HepG2 (cell line): ENCODE measurements at regions not wholly inside any gene's neighbourhood (a gene's known extent, or its start where the extent isn't known, plus 50 kb on each side); places are given as distances from the start of the nearest gene placed in this dataset.

Source experiments
- ATAC-seq: fragments of 200-7000 bp; cut with Tn5 transposase; 3 replicates; pipeline ENCODE4 v1.9.1; 2020; ENCODE audit warnings: mild to moderate bottlenecking, moderate library complexity
- BruUV-seq: library from RNA; stranded (reverse); fragments of 400-500 nt; replicated peaks from 2 replicates; lab custom pipeline; 2021; lab: Mats Ljungman, UMichigan
- CTCF ChIA-PET: fragments of 300-600 bp; formaldehyde crosslinking; extraction: SDS; loops from one replicate; lab custom pipeline; 2021; ENCODE audit warnings: low total read pairs, inconsistent platforms, low intra/inter-chr PET ratio; lab: Yijun Ruan, JAX
- POLR2A ChIA-PET: fragments of 350-600 bp; sonication (Branson Sonifier 250); formaldehyde crosslinking; loops from one replicate; lab custom pipeline; 2020; ENCODE audit warnings: antibody characterized with exemption, inconsistent platforms; lab: Yijun Ruan, JAX
- DNase-seq: peaks from one replicate; pipeline ENCODE4 v3.0.0-alpha.2; 2015; ENCODE audit warnings: low spot score
- FAIRE-seq: peaks from 3 replicates; lab custom pipeline; 2011; peaks lifted over from hg19 to GRCh38; lab: Jason Lieb, UNC
- H2AFZ ChIP-seq: one replicate; pipeline ENCODE4 v1.6.1; 2011; ENCODE audit warnings: low read length, inconsistent platforms
- H3K27ac ChIP-seq: fragments of 300-600 bp; 3 replicates; pipeline ENCODE4 v1.8.0; 2011; ENCODE audit warnings: mixed run types, mild to moderate bottlenecking, mixed read lengths, low read length, inconsistent platforms; ENCODE audit not compliant: insufficient read depth; ENCODE audit errors: extremely low read length
- H3K27me3 ChIP-seq, 2 experiments: fragments of 200-600 bp in 1 of 2; 2 replicates in 1 of 2; 3 replicates in 1 of 2; pipeline versions ENCODE4 v1.6.0 to v1.8.0; 2011; ENCODE audit warnings: low read length in 2 of 2, mild to moderate bottlenecking in 2 of 2, moderate library complexity in 2 of 2, inconsistent platforms in 1 of 2; ENCODE audit not compliant: insufficient read depth in 2 of 2, control insufficient read depth in 1 of 2
- H3K36me3 ChIP-seq, 2 experiments: fragments of 200-600 bp in 1 of 2; replicated peaks in 1 of 2; 2 replicates in 1 of 2; 3 replicates in 1 of 2; pipeline versions ENCODE4 v1.5.1 to v1.8.0; 2011; ENCODE audit warnings: low read length in 2 of 2, inconsistent platforms in 1 of 2; ENCODE audit not compliant: insufficient read depth in 2 of 2, control insufficient read depth in 1 of 2
- H3K4me1 ChIP-seq: 2 replicates; pipeline ENCODE4 v1.5.1; 2012; ENCODE audit warnings: low read length, inconsistent platforms; ENCODE audit not compliant: insufficient read depth
- H3K4me2 ChIP-seq: 2 replicates; pipeline ENCODE4 v1.6.0; 2011; ENCODE audit warnings: low read depth, low read length, inconsistent platforms
- H3K4me3 ChIP-seq, 3 experiments: fragments of 200-600 bp in 1 of 3; sonication (generic), shearing (Covaris generic) in 1 of 3; replicated peaks in 1 of 3; 2 replicates each; pipeline ENCODE4 v1.5.1; 2011 to 2016; ENCODE audit warnings: low read length in 3 of 3, inconsistent platforms in 2 of 3, low read depth in 2 of 3, mild to moderate bottlenecking in 2 of 3, control low read depth in 1 of 3, mixed read lengths in 1 of 3; ENCODE audit not compliant: insufficient read depth in 1 of 3
- H3K79me2 ChIP-seq: one replicate; pipeline ENCODE4 v1.6.1; 2011; ENCODE audit warnings: low read length, inconsistent platforms; ENCODE audit not compliant: insufficient read depth
- H3K9ac ChIP-seq: 2 replicates; pipeline ENCODE4 v1.6.0; 2011; ENCODE audit warnings: mild to moderate bottlenecking, low read depth, low read length, inconsistent platforms; ENCODE audit not compliant: insufficient read depth
- H3K9me3 ChIP-seq: 2 replicates; pipeline ENCODE4 v1.5.1; 2012; ENCODE audit warnings: mild to moderate bottlenecking, low read length
- H4K20me1 ChIP-seq: 2 replicates; pipeline ENCODE4 v1.6.0; 2011; ENCODE audit warnings: inconsistent platforms, mild to moderate bottlenecking, low read length, moderate library complexity; ENCODE audit not compliant: insufficient read depth
- AKAP8 ChIP-seq: sonication (generic); formaldehyde crosslinking; IDR thresholded peaks from 2 replicates; pipeline ENCODE4 v1.5.1; 2020; ENCODE audit warnings: mild to moderate bottlenecking, missing genetic modification reagents
- HNF4G ChIP-seq, 2 experiments: sonication (generic) in 1 of 2; formaldehyde crosslinking in 1 of 2; IDR thresholded peaks; 2 replicates each; pipeline versions ENCODE4 v1.4.0 to v1.6.1; 2011 to 2020; ENCODE audit warnings: borderline replicate concordance in 2 of 2, low read depth in 2 of 2, mild to moderate bottlenecking in 2 of 2, low read length in 1 of 2, missing genetic modification reagents in 1 of 2, moderate library complexity in 1 of 2
- JUN ChIP-seq: sonication (generic); formaldehyde crosslinking; IDR thresholded peaks from 2 replicates; pipeline ENCODE4 v1.4.0; 2020; ENCODE audit warnings: mild to moderate bottlenecking, missing genetic modification reagents
- MEIS2 ChIP-seq: sonication (generic); formaldehyde crosslinking; IDR thresholded peaks from 2 replicates; pipeline ENCODE4 v1.9.0; 2021; ENCODE audit warnings: mild to moderate bottlenecking, missing genetic modification reagents
- MIER3 ChIP-seq: IDR thresholded peaks from 2 replicates; pipeline ENCODE4 v1.6.1; 2016; ENCODE audit warnings: missing compliant biosample characterization, borderline replicate concordance
- SNAI1 ChIP-seq: sonication (generic); formaldehyde crosslinking; IDR thresholded peaks from 2 replicates; pipeline ENCODE4 v1.5.0; 2020; ENCODE audit warnings: mild to moderate bottlenecking, missing genetic modification reagents, borderline replicate concordance
- SOX13 ChIP-seq, 3 experiments: fragments of 450-650 bp in 1 of 3; sonication (generic) in 1 of 3; formaldehyde crosslinking in 1 of 3; IDR thresholded peaks in 2 of 3; conservative IDR thresholded peaks in 1 of 3; 2 replicates each; pipeline versions ENCODE4 v1.5.0 to v1.6.1; 2016 to 2020; ENCODE audit warnings: antibody characterized with exemption in 1 of 3, mild to moderate bottlenecking in 1 of 3, missing compliant biosample characterization in 1 of 3, missing genetic modification reagents in 1 of 3, moderate library complexity in 1 of 3
- TCF7 ChIP-seq: sonication (generic); IDR thresholded peaks from 2 replicates; pipeline ENCODE4 v1.6.1; 2016; ENCODE audit warnings: antibody characterized with exemption, low read depth
- ZNF224 ChIP-seq: sonication (generic); formaldehyde crosslinking; IDR thresholded peaks from 2 replicates; pipeline ENCODE4 v1.5.0; 2020; ENCODE audit warnings: mild to moderate bottlenecking, missing genetic modification reagents
- WGBS: methylation state at CpG from one replicate; pipeline ENCODE4 v1.1.6; 2017; ENCODE audit warnings: low lambda C conversion rate; 5-methylcytosine and 5-hydroxymethylcytosine counted together
- in situ Hi-C: cut with HindIII; loops from 2 replicates; pipeline ENCODE4 v1.10.0; 2017; ENCODE audit warnings: low pct_unique_long_range_greater_than_20kb; ENCODE audit not compliant: extremely low pct_ligation_motif_present
- intact Hi-C: fragments of 100-400 bp; cut with micrococcal nuclease; formaldehyde crosslinking; loops from one replicate; pipeline ENCODE4 v1.10.0; 2022; ENCODE audit not compliant: unreplicated experiment
- TF ChIP-seq, protein P1 (sequence below): fragments of 450-650 bp; IDR thresholded peaks from 2 replicates; pipeline ENCODE4 v1.6.1; 2016
- TF ChIP-seq, protein P2 (sequence below): sonication (generic); formaldehyde crosslinking; IDR thresholded peaks from 2 replicates; pipeline ENCODE4 v1.5.0; 2020; ENCODE audit warnings: missing genetic modification reagents
- TF ChIP-seq, protein P3 (sequence below): sonication (generic); formaldehyde crosslinking; IDR thresholded peaks from 2 replicates; pipeline ENCODE4 v1.5.0; 2020; ENCODE audit warnings: mild to moderate bottlenecking, low read depth, missing genetic modification reagents, borderline replicate concordance

DNA sequence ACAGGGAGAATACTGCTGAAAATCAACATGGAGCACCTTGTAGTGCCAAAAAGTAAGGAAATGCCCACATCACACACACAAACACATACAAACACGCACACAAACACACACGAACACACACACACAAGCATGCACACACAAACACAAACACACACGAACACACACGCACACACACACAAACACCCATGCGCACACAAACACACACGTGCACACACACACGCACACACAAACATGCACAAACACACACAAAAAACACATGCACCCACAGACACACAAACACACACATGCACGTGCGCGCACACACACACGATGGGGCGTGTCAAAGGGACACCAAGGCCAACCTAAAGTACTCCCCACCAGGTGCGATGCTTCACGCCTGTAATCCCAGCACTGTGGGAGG is 61.7 kb upstream of the C14orf180 start:
- no peak overlapping the region for H3K4me2 ChIP-seq
- no peaks in the 10 kb centered on the region for H3K9me3 ChIP-seq
- H3K27ac ChIP-seq, result no peak overlapping the region
- no TSS peak for BruUV-seq
- no peaks in the 10 kb centered on the region for H3K36me3 ChIP-seq
- DNase-seq (no peak), ATAC-seq (no peak), FAIRE-seq (no peak)
- H2AFZ ChIP-seq, result no peak overlapping the region
- H3K9ac ChIP-seq, result no peak overlapping the region
- POLR2A ChIA-PET, result no interaction called here
- no peaks in the 10 kb centered on the region for H4K20me1 ChIP-seq
- no peaks in the 10 kb centered on the region for H3K79me2 ChIP-seq
- peaks cover 0 to 1% of the 10 kb centered on the region in 2 experiments; a peak in 4 of 5 replicates for H3K27me3 ChIP-seq
- CTCF ChIA-PET, result no interaction called here
- H3K4me1 ChIP-seq, result no peaks in the 10 kb centered on the region
- in situ Hi-C loops (no loop called here), intact Hi-C loops (no loop called here)
- 66% methylated on average over 14 of the region's 14 CpGs for WGBS
- H3K4me3 ChIP-seq, result no peak overlapping the region
- TF ChIP-seq, protein P1, sequence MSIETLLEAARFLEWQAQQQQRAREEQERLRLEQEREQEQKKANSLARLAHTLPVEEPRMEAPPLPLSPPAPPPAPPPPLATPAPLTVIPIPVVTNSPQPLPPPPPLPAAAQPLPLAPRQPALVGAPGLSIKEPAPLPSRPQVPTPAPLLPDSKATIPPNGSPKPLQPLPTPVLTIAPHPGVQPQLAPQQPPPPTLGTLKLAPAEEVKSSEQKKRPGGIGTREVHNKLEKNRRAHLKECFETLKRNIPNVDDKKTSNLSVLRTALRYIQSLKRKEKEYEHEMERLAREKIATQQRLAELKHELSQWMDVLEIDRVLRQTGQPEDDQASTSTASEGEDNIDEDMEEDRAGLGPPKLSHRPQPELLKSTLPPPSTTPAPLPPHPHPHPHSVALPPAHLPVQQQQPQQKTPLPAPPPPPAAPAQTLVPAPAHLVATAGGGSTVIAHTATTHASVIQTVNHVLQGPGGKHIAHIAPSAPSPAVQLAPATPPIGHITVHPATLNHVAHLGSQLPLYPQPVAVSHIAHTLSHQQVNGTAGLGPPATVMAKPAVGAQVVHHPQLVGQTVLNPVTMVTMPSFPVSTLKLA, result peak; percentile 93
- TF ChIP-seq, protein P2, sequence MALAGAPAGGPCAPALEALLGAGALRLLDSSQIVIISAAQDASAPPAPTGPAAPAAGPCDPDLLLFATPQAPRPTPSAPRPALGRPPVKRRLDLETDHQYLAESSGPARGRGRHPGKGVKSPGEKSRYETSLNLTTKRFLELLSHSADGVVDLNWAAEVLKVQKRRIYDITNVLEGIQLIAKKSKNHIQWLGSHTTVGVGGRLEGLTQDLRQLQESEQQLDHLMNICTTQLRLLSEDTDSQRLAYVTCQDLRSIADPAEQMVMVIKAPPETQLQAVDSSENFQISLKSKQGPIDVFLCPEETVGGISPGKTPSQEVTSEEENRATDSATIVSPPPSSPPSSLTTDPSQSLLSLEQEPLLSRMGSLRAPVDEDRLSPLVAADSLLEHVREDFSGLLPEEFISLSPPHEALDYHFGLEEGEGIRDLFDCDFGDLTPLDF (CRISPR knock-in tag), result no peak
- TF ChIP-seq, all 625 proteins: peak for 1

DNA sequence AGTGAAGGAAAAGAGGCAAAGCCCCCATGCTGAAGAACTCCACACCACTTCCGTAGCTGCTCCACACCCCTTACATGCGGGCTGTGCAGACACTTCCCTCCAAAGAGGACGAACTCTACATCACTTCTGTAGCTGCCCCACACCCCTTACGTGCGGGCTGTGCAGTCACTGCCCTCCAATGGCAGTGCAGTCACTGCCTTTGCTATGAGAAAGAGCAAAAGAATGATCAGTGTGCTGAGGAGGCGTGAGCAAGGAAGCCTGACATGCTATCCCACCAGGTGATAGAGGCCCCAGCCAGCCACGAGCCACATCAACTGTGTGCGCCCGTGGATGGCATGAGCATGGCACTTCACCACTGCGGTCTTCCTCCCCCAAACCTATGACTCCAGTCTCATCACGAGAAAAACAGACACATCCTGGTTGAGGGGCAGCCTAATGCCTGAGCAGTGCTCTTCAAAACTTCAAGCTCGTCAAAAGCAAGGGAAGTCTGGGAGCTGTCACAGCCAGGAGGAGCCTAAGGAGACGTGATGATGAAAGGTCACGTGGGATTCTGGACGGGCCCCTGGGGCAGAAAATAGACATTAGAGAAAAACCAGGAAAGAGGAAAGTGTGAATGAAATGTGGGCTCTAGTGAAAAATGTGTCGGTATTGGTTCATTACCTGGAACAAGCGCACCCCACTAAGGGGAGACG is 60.8 kb upstream of the C14orf180 start:
- POLR2A ChIA-PET, result no interaction called here
- BruUV-seq, result no TSS peak
- no peak for TF ChIP-seq HNF4G (IDR thresholded peaks at IDR 0.05; ENCODE audit: borderline replicate concordance, low read depth, low read length)
- no peak for TF ChIP-seq HNF4G (CRISPR knock-in tag; IDR thresholded peaks at IDR 0.05; ENCODE audit: borderline replicate concordance, low read depth)
- TF ChIP-seq JUN (CRISPR knock-in tag), result no peak
- TF ChIP-seq, protein P3, sequence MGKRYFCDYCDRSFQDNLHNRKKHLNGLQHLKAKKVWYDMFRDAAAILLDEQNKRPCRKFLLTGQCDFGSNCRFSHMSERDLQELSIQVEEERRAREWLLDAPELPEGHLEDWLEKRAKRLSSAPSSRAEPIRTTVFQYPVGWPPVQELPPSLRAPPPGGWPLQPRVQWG, result no peak
- no peak for TF ChIP-seq SOX13 (IDR thresholded peaks at IDR 0.05)
- TF ChIP-seq SOX13 (CRISPR knock-in tag; conservative IDR thresholded peaks at IDR 0.05 in 1 of 2, IDR thresholded peaks at IDR 0.05 in 1 of 2), result no peak
- no peak for TF ChIP-seq TCF7
- no peak for TF ChIP-seq ZNF224
- no peak for TF ChIP-seq MEIS2
- TF ChIP-seq MIER3, result no peak
- no peak for TF ChIP-seq AKAP8 (CRISPR knock-in tag)
- TF ChIP-seq SNAI1 (CRISPR knock-in tag), result no peak
- TF ChIP-seq, protein P1, result no peak

More for the DNA sequence above, 60.8 kb upstream of the C14orf180 start:
- H3K79me2 ChIP-seq, result no peaks in the 10 kb centered on the region
- CTCF ChIA-PET, result no interaction called here
- no peak overlapping the region for H3K4me3 ChIP-seq
- H3K9ac ChIP-seq, result no peak overlapping the region
- FAIRE-seq (no peak), DNase-seq (no peak), ATAC-seq (no peak)
- intact Hi-C loops, result no loop called here
- no peaks in the 10 kb centered on the region for H4K20me1 ChIP-seq
- H3K9me3 ChIP-seq, result no peaks in the 10 kb centered on the region
- H3K36me3 ChIP-seq, result no peaks in the 10 kb centered on the region
- no peak overlapping the region for H3K4me2 ChIP-seq
- no peaks in the 10 kb centered on the region for H3K4me1 ChIP-seq
- no peak overlapping the region for H2AFZ ChIP-seq
- no peak overlapping the region for H3K27ac ChIP-seq
- no peaks in the 10 kb centered on the region; a peak in 4 of 5 replicates for H3K27me3 ChIP-seq
- 35% methylated on average over 15 of the region's 18 CpGs for WGBS
- in situ Hi-C loops, result no loop called here
